ENCODE measurements at regions not wholly inside any gene's neighbourhood (a gene's known extent, or its start where the extent isn't known, plus 50 kb on each side); places are given as distances from the start of the nearest gene placed in this dataset.

DNA sequence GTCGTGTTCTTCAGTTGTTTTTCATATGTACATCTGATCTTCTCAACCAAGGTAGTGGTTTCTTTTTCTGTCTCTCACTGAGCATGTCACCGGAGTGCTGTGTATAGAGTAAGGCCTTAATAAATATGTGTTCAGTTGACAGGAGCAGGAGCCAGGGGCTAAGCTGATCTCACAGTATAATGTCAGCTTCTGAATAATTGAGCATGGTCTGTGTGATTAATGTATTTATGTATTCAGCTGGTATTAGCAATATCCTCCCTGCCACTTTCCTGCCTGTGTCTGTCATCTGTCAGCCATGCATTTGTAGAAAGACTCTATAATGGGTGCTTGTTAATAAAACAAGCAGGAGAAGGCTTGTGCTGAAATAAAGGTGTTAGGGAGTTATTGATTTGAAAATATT is 198.9 kb downstream of the ADCYAP1 start:
- H2AFZ ChIP-seq (ENCODE audit: low read length) = no peak overlapping the region
- H4K91ac ChIP-seq (ENCODE audit: low read depth, low read length, poor library complexity) = no peak overlapping the region
- WGBS, 2 donors (ENCODE audit: extremely low coverage in 2 of 2, insufficient read length in 2 of 2, insufficient replicate concordance in 1 of 2) = no CpG with 5 or more reads among the region's 2 CpGs
- no peak overlapping the region for H2BK120ac ChIP-seq (ENCODE audit: low read depth, low read length)
- no peak overlapping the region for H3K27ac ChIP-seq (replicated peaks; ENCODE audit: low read length)
- no peak overlapping the region for H3K4ac ChIP-seq (ENCODE audit: low read length)
- no peak overlapping the region for H3K23ac ChIP-seq (ENCODE audit: low read depth, low read length, poor library complexity)
- H3K4me2 ChIP-seq (ENCODE audit: insufficient read depth, low read length, poor library complexity, severe bottlenecking) = no peak overlapping the region
- no peak overlapping the region for H2AK5ac ChIP-seq (ENCODE audit: low read depth, low read length)
- H3K4me1 ChIP-seq (ENCODE audit: control insufficient read depth in 2 of 2, insufficient read depth in 1 of 2, low read depth in 1 of 2, low read length in 2 of 2) = no peaks in the 10 kb centered on the region
- no peak overlapping the region for H3K4me3 ChIP-seq (ENCODE audit: low read length in 2 of 2)
- no peak for DNase-seq (ENCODE audit: low spot score)
- no peak overlapping the region for H2BK12ac ChIP-seq (ENCODE audit: low read length)
- no peak overlapping the region for H4K8ac ChIP-seq (ENCODE audit: low read depth, low read length)
- no peak overlapping the region for H2BK5ac ChIP-seq (ENCODE audit: low read length)
- no peaks in the 10 kb centered on the region for H3K79me1 ChIP-seq (ENCODE audit: low read depth, low read length)
- no peaks in the 10 kb centered on the region for H3K36me3 ChIP-seq (replicated peaks in 1 of 2; ENCODE audit: control insufficient read depth in 2 of 2, insufficient read depth in 2 of 2, low read length in 2 of 2)
- no peak overlapping the region for H2BK15ac ChIP-seq (ENCODE audit: low read length)
- H3K9ac ChIP-seq (ENCODE audit: low read depth, low read length, poor library complexity) = no peak overlapping the region
- H3K27me3 ChIP-seq (ENCODE audit: control insufficient read depth in 3 of 3, insufficient read depth in 3 of 3, low read depth in 1 of 3, low read length in 3 of 3) = no peaks in the 10 kb centered on the region
- H3K14ac ChIP-seq (ENCODE audit: low read length) = no peak overlapping the region
- no peak overlapping the region for H3K18ac ChIP-seq (ENCODE audit: low read length)
- no peaks in the 10 kb centered on the region for H3K9me3 ChIP-seq (replicated peaks in 1 of 2; ENCODE audit: control insufficient read depth in 2 of 2, insufficient read depth in 1 of 2, low read depth in 1 of 2, low read length in 2 of 2)

GRCh38 chr18:1104181-1104881 is 199.7 kb downstream of the ADCYAP1 start:
- H3K9me3 ChIP-seq (replicated peaks in 1 of 2; ENCODE audit: control insufficient read depth in 2 of 2, insufficient read depth in 1 of 2, low read depth in 1 of 2, low read length in 2 of 2) = no peaks in the 10 kb centered on the region
- H4K8ac ChIP-seq (ENCODE audit: low read depth, low read length) = no peak overlapping the region
- H3K36me3 ChIP-seq (replicated peaks in 1 of 2; ENCODE audit: control insufficient read depth in 2 of 2, insufficient read depth in 2 of 2, low read length in 2 of 2) = no peaks in the 10 kb centered on the region
- no peak overlapping the region for H3K4ac ChIP-seq (ENCODE audit: low read length)
- H3K14ac ChIP-seq (ENCODE audit: low read length) = no peak overlapping the region
- no peak for DNase-seq (ENCODE audit: low spot score)
- WGBS, 2 donors (ENCODE audit: extremely low coverage in 2 of 2, insufficient read length in 2 of 2, insufficient replicate concordance in 1 of 2) = no CpG with 5 or more reads among the region's 4 CpGs
- H2BK15ac ChIP-seq (ENCODE audit: low read length) = no peak overlapping the region
- no peak overlapping the region for H3K18ac ChIP-seq (ENCODE audit: low read length)
- no peak overlapping the region for H3K23ac ChIP-seq (ENCODE audit: low read depth, low read length, poor library complexity)
- no peak overlapping the region for H2AK5ac ChIP-seq (ENCODE audit: low read depth, low read length)
- H3K4me3 ChIP-seq (ENCODE audit: low read length in 2 of 2) = no peak overlapping the region
- H2BK5ac ChIP-seq (ENCODE audit: low read length) = no peak overlapping the region
- no peak overlapping the region for H4K91ac ChIP-seq (ENCODE audit: low read depth, low read length, poor library complexity)
- H2BK120ac ChIP-seq (ENCODE audit: low read depth, low read length) = no peak overlapping the region
- no peaks in the 10 kb centered on the region for H3K4me1 ChIP-seq (ENCODE audit: control insufficient read depth in 2 of 2, insufficient read depth in 1 of 2, low read depth in 1 of 2, low read length in 2 of 2)
- H3K9ac ChIP-seq (ENCODE audit: low read depth, low read length, poor library complexity) = no peak overlapping the region
- H2BK12ac ChIP-seq (ENCODE audit: low read length) = no peak overlapping the region
- H2AFZ ChIP-seq (ENCODE audit: low read length) = no peak overlapping the region
- no peaks in the 10 kb centered on the region for H3K79me1 ChIP-seq (ENCODE audit: low read depth, low read length)
- no peaks in the 10 kb centered on the region for H3K27me3 ChIP-seq (ENCODE audit: control insufficient read depth in 3 of 3, insufficient read depth in 3 of 3, low read depth in 1 of 3, low read length in 3 of 3)
- H3K4me2 ChIP-seq (ENCODE audit: insufficient read depth, low read length, poor library complexity, severe bottlenecking) = no peak overlapping the region
- no peak overlapping the region for H3K27ac ChIP-seq (replicated peaks; ENCODE audit: low read length)

- Histone ChIP-seq H2BK5ac (ENCODE audit: low read length) (no peak overlapping the region), H3K27me3 (ENCODE audit: control insufficient read depth in 3 of 3, insufficient read depth in 3 of 3, low read depth in 1 of 3, low read length in 3 of 3) (no peaks in the 10 kb centered on the region), H2AK5ac (ENCODE audit: low read depth, low read length) (no peak overlapping the region), H3K4me1 (ENCODE audit: control insufficient read depth in 2 of 2, insufficient read depth in 1 of 2, low read depth in 1 of 2, low read length in 2 of 2) (no peaks in the 10 kb centered on the region), H3K36me3 (replicated peaks in 1 of 2; ENCODE audit: control insufficient read depth in 2 of 2, insufficient read depth in 2 of 2, low read length in 2 of 2) (no peaks in the 10 kb centered on the region), H3K14ac (ENCODE audit: low read length) (no peak overlapping the region), H3K23ac (ENCODE audit: low read depth, low read length, poor library complexity) (no peak overlapping the region), H3K27ac (replicated peaks; ENCODE audit: low read length) (no peak overlapping the region), H3K18ac (ENCODE audit: low read length) (no peak overlapping the region), H2BK15ac (ENCODE audit: low read length) (no peak overlapping the region), H3K9ac (ENCODE audit: low read depth, low read length, poor library complexity) (no peak overlapping the region), H2BK120ac (ENCODE audit: low read depth, low read length) (no peak overlapping the region), H4K91ac (ENCODE audit: low read depth, low read length, poor library complexity) (no peak overlapping the region), H3K4me3 (ENCODE audit: low read length in 2 of 2) (no peak overlapping the region), H2AFZ (ENCODE audit: low read length) (no peak overlapping the region), H2BK12ac (ENCODE audit: low read length) (no peak overlapping the region), H3K9me3 (replicated peaks in 1 of 2; ENCODE audit: control insufficient read depth in 2 of 2, insufficient read depth in 1 of 2, low read depth in 1 of 2, low read length in 2 of 2) (no peaks in the 10 kb centered on the region), H3K4me2 (ENCODE audit: insufficient read depth, low read length, poor library complexity, severe bottlenecking) (no peak overlapping the region), H4K8ac (ENCODE audit: low read depth, low read length) (no peak overlapping the region), H3K4ac (ENCODE audit: low read length) (no peak overlapping the region), H3K79me1 (ENCODE audit: low read depth, low read length) (no peaks in the 10 kb centered on the region)
- no CpG with 5 or more reads among the region's 2 CpGs for WGBS, 2 donors (ENCODE audit: extremely low coverage in 2 of 2, insufficient read length in 2 of 2, insufficient replicate concordance in 1 of 2)
- no peak for DNase-seq (ENCODE audit: low spot score)
Measured at GRCh38 chr18:1124495-1124894, 219.8 kb downstream of the ADCYAP1 start.

GRCh38 chr18:1133541-1133940 is 228.9 kb downstream of the ADCYAP1 start:
- no peaks in the 10 kb centered on the region for H3K4me1 ChIP-seq (ENCODE audit: control insufficient read depth in 2 of 2, insufficient read depth in 1 of 2, low read depth in 1 of 2, low read length in 2 of 2)
- no peak overlapping the region for H3K18ac ChIP-seq (ENCODE audit: low read length)
- no peaks in the 10 kb centered on the region for H3K79me1 ChIP-seq (ENCODE audit: low read depth, low read length)
- no peak overlapping the region for H3K9ac ChIP-seq (ENCODE audit: low read depth, low read length, poor library complexity)
- H3K27me3 ChIP-seq (ENCODE audit: control insufficient read depth in 3 of 3, insufficient read depth in 3 of 3, low read depth in 1 of 3, low read length in 3 of 3) = peaks cover 0 to 2% (median 0%) of the 10 kb centered on the region in 3 experiments
- no peaks in the 10 kb centered on the region for H3K36me3 ChIP-seq (replicated peaks in 1 of 2; ENCODE audit: control insufficient read depth in 2 of 2, insufficient read depth in 2 of 2, low read length in 2 of 2)
- H3K4me3 ChIP-seq (ENCODE audit: low read length in 2 of 2) = no peak overlapping the region
- WGBS, 2 donors (ENCODE audit: extremely low coverage in 2 of 2, insufficient read length in 2 of 2, insufficient replicate concordance in 1 of 2) = no CpG with 5 or more reads among the region's 2 CpGs
- H2BK5ac ChIP-seq (ENCODE audit: low read length) = no peak overlapping the region
- no peak overlapping the region for H2BK120ac ChIP-seq (ENCODE audit: low read depth, low read length)
- H3K23ac ChIP-seq (ENCODE audit: low read depth, low read length, poor library complexity) = no peak overlapping the region
- H4K8ac ChIP-seq (ENCODE audit: low read depth, low read length) = no peak overlapping the region
- no peak overlapping the region for H3K14ac ChIP-seq (ENCODE audit: low read length)
- no peak overlapping the region for H4K91ac ChIP-seq (ENCODE audit: low read depth, low read length, poor library complexity)
- H2BK12ac ChIP-seq (ENCODE audit: low read length) = no peak overlapping the region
- no peak overlapping the region for H3K4me2 ChIP-seq (ENCODE audit: insufficient read depth, low read length, poor library complexity, severe bottlenecking)
- no peaks in the 10 kb centered on the region for H3K9me3 ChIP-seq (replicated peaks in 1 of 2; ENCODE audit: control insufficient read depth in 2 of 2, insufficient read depth in 1 of 2, low read depth in 1 of 2, low read length in 2 of 2)
- no peak overlapping the region for H3K4ac ChIP-seq (ENCODE audit: low read length)
- no peak overlapping the region for H2AK5ac ChIP-seq (ENCODE audit: low read depth, low read length)
- peak; percentile 29 for DNase-seq (ENCODE audit: low spot score)
- H3K27ac ChIP-seq (replicated peaks; ENCODE audit: low read length) = no peak overlapping the region
- no peak overlapping the region for H2BK15ac ChIP-seq (ENCODE audit: low read length)
- no peak overlapping the region for H2AFZ ChIP-seq (ENCODE audit: low read length)
